A549 (cell line): ENCODE measurements at regions not wholly inside any gene's neighbourhood (a gene's known extent, or its start where the extent isn't known, plus 50 kb on each side); places are given as distances from the start of the nearest gene placed in this dataset.

Experiments used
- ATAC-seq, 2 experiments: fragments of 200-7000 bp in 1 of 2; fragments of >200 bp in 1 of 2; cut with Nextera tagmentation in 1 of 2; cut with Tn5 transposase in 1 of 2; 3 replicates each; pipeline versions ENCODE4 v1.8.0 to v1.9.1; 2018 to 2020; ENCODE audit warnings: mild to moderate bottlenecking in 1 of 2, moderate library complexity in 1 of 2
- CTCF ChIA-PET: fragments of 300-600 bp; sonication (Branson Sonifier 250); formaldehyde crosslinking; extraction: SDS; loops from one replicate; lab custom pipeline; 2021; ENCODE audit warnings: antibody characterized with exemption, inconsistent platforms; lab: Yijun Ruan, JAX
- POLR2A ChIA-PET: fragments of 350-600 bp; formaldehyde crosslinking; extraction: SDS; loops from one replicate; lab custom pipeline; 2021; ENCODE audit warnings: antibody characterized with exemption, inconsistent platforms; lab: Yijun Ruan, JAX
- DNase-seq, 2 experiments: peaks; one replicate each; pipeline versions ENCODE4 v3.0.0 to v3.0.0-alpha.2; 2011 to 2016; ENCODE audit warnings: low read depth in 1 of 2, low spot score in 1 of 2
- FAIRE-seq: peaks from 2 replicates; lab custom pipeline; 2011; peaks lifted over from hg19 to GRCh38; lab: Jason Lieb, UNC
- H3K27ac ChIP-seq, 2 experiments: fragments of >200 bp; sonication (Bioruptor Twin); formaldehyde crosslinking; 3 replicates each; pipeline ENCODE4 v1.5.1; 2016 to 2017
- H3K4me1 ChIP-seq: fragments of >200 bp; sonication (Bioruptor Twin); formaldehyde crosslinking; 3 replicates; pipeline ENCODE4 v1.6.1; 2016
- H3K4me2 ChIP-seq: fragments of >200 bp; sonication (Bioruptor Twin); formaldehyde crosslinking; 3 replicates; pipeline ENCODE4 v1.6.1; 2016
- H3K4me3 ChIP-seq: fragments of >200 bp; sonication (Bioruptor Twin); formaldehyde crosslinking; 3 replicates; pipeline ENCODE4 v1.5.1; 2016
- H3K9me3 ChIP-seq: fragments of >200 bp; sonication (Bioruptor Twin); formaldehyde crosslinking; 3 replicates; pipeline ENCODE4 v1.6.1; 2016
- EHF ChIP-seq: fragments of 250-450 bp; sonication (Bioruptor Pico); IDR thresholded peaks from 2 replicates; pipeline ENCODE4 v1.5.0; 2020; ENCODE audit warnings: mild to moderate bottlenecking
- FOSB ChIP-seq: fragments of 250-450 bp; sonication (Bioruptor Pico); IDR thresholded peaks from 2 replicates; pipeline ENCODE4 v1.5.0; 2020; ENCODE audit warnings: mild to moderate bottlenecking, moderate library complexity
- FOSL2 ChIP-seq, 2 experiments: fragments of 450-650 bp in 1 of 2; fragments of >200 bp in 1 of 2; sonication (Bioruptor Twin) in 1 of 2; formaldehyde crosslinking; IDR thresholded peaks; 2 replicates each; pipeline versions ENCODE4 v1.5.0 to v1.6.1; 2016 to 2020; ENCODE audit warnings: mild to moderate bottlenecking in 1 of 2, moderate library complexity in 1 of 2
- GATA3 ChIP-seq: IDR thresholded peaks from 2 replicates; pipeline ENCODE4 v1.6.1; 2012; ENCODE audit warnings: borderline replicate concordance
- HDAC2 ChIP-seq: fragments of 200-600 bp; sonication (generic); IDR thresholded peaks from 2 replicates; pipeline ENCODE4 v1.6.1; 2016
- HOXB13 ChIP-seq: fragments of 250-450 bp; sonication (Bioruptor Pico); IDR thresholded peaks from 2 replicates; pipeline ENCODE4 v1.5.0; 2020; ENCODE audit warnings: low read depth, mild to moderate bottlenecking, moderate library complexity
- JUN ChIP-seq, 2 experiments: fragments of >200 bp; sonication (Bioruptor Twin); formaldehyde crosslinking; IDR thresholded peaks; 2 replicates in 1 of 2; 3 replicates in 1 of 2; pipeline ENCODE4 v1.6.1; 2016 to 2017
- KDM5A ChIP-seq: fragments of 200-600 bp; sonication (generic); IDR thresholded peaks from 2 replicates; pipeline ENCODE4 v1.6.1; 2016; ENCODE audit warnings: antibody characterized with exemption, mild to moderate bottlenecking
- NR3C1 ChIP-seq: fragments of >200 bp; sonication (Bioruptor Twin); formaldehyde crosslinking; IDR thresholded peaks from 3 replicates; pipeline ENCODE4 v1.6.1; 2017
- RAD21 ChIP-seq, 2 experiments: fragments of >200 bp in 1 of 2; sonication (Bioruptor Twin) in 1 of 2; formaldehyde crosslinking in 1 of 2; IDR thresholded peaks in 1 of 2; conservative IDR thresholded peaks in 1 of 2; 2 replicates in 1 of 2; 3 replicates in 1 of 2; pipeline ENCODE4 v1.6.1; 2012 to 2018; ENCODE audit warnings: inconsistent platforms in 1 of 2
- RARB ChIP-seq: fragments of 250-450 bp; sonication (Bioruptor Pico); IDR thresholded peaks from 2 replicates; pipeline ENCODE4 v1.8.0; 2021; ENCODE audit warnings: mild to moderate bottlenecking, moderate library complexity
- SREBF2 ChIP-seq: fragments of 450-650 bp; IDR thresholded peaks from 2 replicates; pipeline ENCODE4 v1.6.1; 2014; ENCODE audit warnings: mild to moderate bottlenecking, moderate library complexity
- TP53 ChIP-seq: fragments of 250-450 bp; sonication (Bioruptor Pico); IDR thresholded peaks from 2 replicates; pipeline ENCODE4 v1.5.0; 2021; ENCODE audit warnings: mild to moderate bottlenecking, moderate library complexity
- ZC3H11A ChIP-seq: fragments of 450-650 bp; IDR thresholded peaks from 2 replicates; pipeline ENCODE4 v1.6.1; 2014; ENCODE audit warnings: antibody characterized with exemption, mild to moderate bottlenecking
- WGBS: methylation state at CpG from one replicate; pipeline ENCODE4 v1.1.6; 2017; ENCODE audit errors: missing lambda C conversion rate; 5-methylcytosine and 5-hydroxymethylcytosine counted together
- TF ChIP-seq, protein P1 (sequence below): fragments of 450-650 bp; IDR thresholded peaks from 2 replicates; pipeline ENCODE4 v1.6.1; 2014; ENCODE audit warnings: antibody characterized with exemption
- TF ChIP-seq, protein P2 (sequence below): fragments of 150-350 bp; IDR thresholded peaks from 2 replicates; pipeline ENCODE4 v1.6.1; 2014; ENCODE audit warnings: low read depth, mild to moderate bottlenecking, low read length
- TF ChIP-seq, protein P3 (sequence below): fragments of 250-450 bp; sonication (Bioruptor Pico); IDR thresholded peaks from 2 replicates; pipeline ENCODE4 v1.5.0; 2020; ENCODE audit warnings: low read depth, mild to moderate bottlenecking, moderate library complexity
- TF ChIP-seq, protein P4 (sequence below): fragments of >200 bp; sonication (Bioruptor Twin); formaldehyde crosslinking; IDR thresholded peaks from 2 replicates; pipeline ENCODE4 v1.6.1; 2016
- TF ChIP-seq, protein P5 (sequence below): IDR thresholded peaks from 2 replicates; pipeline ENCODE4 v1.6.1; 2012; ENCODE audit warnings: low read depth, borderline replicate concordance

DNA sequence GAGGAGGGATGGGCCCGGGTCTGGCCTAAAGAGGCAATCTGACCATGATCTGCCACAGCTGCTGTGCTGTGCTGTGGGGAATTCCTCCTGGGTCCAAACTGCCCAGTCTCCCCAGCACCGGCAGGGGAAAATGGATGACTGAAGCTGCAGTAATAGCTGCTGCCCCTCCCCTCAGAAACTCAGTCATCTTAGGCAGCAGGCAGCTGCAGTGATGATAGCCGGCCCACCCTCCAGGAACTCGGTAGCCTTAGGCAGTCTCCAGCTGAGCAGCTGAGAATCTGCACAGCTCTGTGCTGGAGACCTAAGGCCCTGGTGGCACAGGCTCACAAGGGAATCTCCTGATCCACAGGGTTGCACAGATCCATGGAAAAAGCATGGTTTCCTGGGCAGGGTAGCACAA, 113.4 kb upstream of the USP38 start:
- H3K27ac ChIP-seq, result no peak overlapping the region
- FAIRE-seq (no peak), ATAC-seq (no peak), DNase-seq (no peak)
- CTCF ChIA-PET, result no interaction called here
- no peaks in the 10 kb centered on the region for H3K4me1 ChIP-seq
- H3K4me2 ChIP-seq, result no peak overlapping the region
- TF ChIP-seq HOXB13 (CRISPR knock-in tag) (no peak), RARB (no peak), NR3C1 (no peak)
- TF ChIP-seq, protein P1, sequence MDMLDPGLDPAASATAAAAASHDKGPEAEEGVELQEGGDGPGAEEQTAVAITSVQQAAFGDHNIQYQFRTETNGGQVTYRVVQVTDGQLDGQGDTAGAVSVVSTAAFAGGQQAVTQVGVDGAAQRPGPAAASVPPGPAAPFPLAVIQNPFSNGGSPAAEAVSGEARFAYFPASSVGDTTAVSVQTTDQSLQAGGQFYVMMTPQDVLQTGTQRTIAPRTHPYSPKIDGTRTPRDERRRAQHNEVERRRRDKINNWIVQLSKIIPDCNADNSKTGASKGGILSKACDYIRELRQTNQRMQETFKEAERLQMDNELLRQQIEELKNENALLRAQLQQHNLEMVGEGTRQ, result no peak
- TF ChIP-seq, all 56 proteins: peak for 0
- POLR2A ChIA-PET, result no interaction called here
- Histone ChIP-seq H3K4me3 (no peak overlapping the region), H3K9me3 (no peaks in the 10 kb centered on the region)
- WGBS, result no CpG with 5 or more reads among the region's 4 CpGs

DNA sequence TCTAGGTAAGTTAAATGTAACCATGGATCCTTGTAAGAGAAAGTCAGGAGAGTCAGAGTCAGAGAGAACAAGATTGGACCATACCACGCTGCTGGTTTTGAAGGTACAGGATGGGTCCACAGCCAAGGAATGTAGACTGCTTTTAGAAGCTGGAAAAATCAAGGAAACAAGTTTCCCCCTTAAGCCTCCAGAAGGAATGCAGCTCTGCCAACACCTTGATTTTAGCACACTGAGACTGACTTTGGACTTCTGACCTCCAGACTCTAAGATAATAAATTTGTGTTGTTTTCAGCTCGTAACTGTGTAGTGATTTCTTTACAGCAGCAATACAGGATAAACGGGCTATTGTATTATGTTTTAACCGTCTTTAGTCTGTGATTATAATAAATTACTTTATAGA, 108.0 kb upstream of the USP38 start:
- CTCF ChIA-PET, result no interaction called here

DNA sequence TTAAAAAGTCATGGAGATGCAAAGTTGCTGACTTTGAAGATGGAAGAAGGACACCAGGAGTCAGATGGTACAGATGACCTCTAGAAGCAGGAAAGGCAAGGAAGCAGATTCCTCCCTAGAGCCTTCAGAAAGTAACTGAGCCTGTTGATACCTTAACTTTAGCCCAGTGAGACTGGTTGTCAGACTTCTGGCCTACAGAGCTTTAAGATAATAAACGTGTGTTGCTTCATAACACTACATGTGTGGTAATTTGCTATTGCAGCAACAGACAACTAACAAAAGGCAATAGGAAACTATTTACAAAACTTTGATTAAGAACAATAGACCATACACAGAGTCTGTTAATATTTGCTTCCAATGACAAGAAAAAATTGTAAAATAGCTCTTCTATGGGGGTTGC, 102.0 kb upstream of the USP38 start:
- WGBS, result 28% methylated on average over 1 of the region's 1 CpG
- POLR2A ChIA-PET, result no interaction called here
- no peak overlapping the region for H3K27ac ChIP-seq
- TF ChIP-seq SREBF2, result no peak
- TF ChIP-seq, all 56 proteins: peak for 0
- H3K4me2 ChIP-seq, result no peak overlapping the region
- CTCF ChIA-PET, result no interaction called here
- no peaks in the 10 kb centered on the region for H3K9me3 ChIP-seq
- ATAC-seq (no peak), FAIRE-seq (no peak), DNase-seq (no peak)
- no peak overlapping the region for H3K4me3 ChIP-seq
- H3K4me1 ChIP-seq, result 0 out of 3 replicates have a peak, but pooled peaks cover 3% of the 10 kb centered on the region

More for the DNA sequence above, 108.0 kb upstream of the USP38 start:
- no peaks in the 10 kb centered on the region for H3K4me1 ChIP-seq
- FAIRE-seq, result no peak
- no peak for DNase-seq
- POLR2A ChIA-PET, result no interaction called here
- H3K4me3 ChIP-seq, result no peak overlapping the region
- no peak overlapping the region for H3K27ac ChIP-seq
- TF ChIP-seq FOSL2 (IDR thresholded peaks at IDR 0.05) (no peak), FOSL2 (CRISPR knock-in tag; IDR thresholded peaks at IDR 0.05) (no peak), ZC3H11A (no peak), RARB (no peak), KDM5A (no peak), JUN (IDR thresholded peaks at IDR 0.05) (no peak), FOSB (CRISPR knock-in tag) (no peak), SREBF2 (no peak), RAD21 (conservative IDR thresholded peaks at IDR 0.05 in 1 of 2, IDR thresholded peaks at IDR 0.05 in 1 of 2) (no peak), GATA3 (no peak)
- TF ChIP-seq, protein P2, sequence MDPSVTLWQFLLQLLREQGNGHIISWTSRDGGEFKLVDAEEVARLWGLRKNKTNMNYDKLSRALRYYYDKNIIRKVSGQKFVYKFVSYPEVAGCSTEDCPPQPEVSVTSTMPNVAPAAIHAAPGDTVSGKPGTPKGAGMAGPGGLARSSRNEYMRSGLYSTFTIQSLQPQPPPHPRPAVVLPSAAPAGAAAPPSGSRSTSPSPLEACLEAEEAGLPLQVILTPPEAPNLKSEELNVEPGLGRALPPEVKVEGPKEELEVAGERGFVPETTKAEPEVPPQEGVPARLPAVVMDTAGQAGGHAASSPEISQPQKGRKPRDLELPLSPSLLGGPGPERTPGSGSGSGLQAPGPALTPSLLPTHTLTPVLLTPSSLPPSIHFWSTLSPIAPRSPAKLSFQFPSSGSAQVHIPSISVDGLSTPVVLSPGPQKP, result no peak
- no peak for ATAC-seq
- no peaks in the 10 kb centered on the region for H3K9me3 ChIP-seq
- H3K4me2 ChIP-seq, result no peak overlapping the region
- 10% methylated on average over 4 of the region's 4 CpGs for WGBS

DNA sequence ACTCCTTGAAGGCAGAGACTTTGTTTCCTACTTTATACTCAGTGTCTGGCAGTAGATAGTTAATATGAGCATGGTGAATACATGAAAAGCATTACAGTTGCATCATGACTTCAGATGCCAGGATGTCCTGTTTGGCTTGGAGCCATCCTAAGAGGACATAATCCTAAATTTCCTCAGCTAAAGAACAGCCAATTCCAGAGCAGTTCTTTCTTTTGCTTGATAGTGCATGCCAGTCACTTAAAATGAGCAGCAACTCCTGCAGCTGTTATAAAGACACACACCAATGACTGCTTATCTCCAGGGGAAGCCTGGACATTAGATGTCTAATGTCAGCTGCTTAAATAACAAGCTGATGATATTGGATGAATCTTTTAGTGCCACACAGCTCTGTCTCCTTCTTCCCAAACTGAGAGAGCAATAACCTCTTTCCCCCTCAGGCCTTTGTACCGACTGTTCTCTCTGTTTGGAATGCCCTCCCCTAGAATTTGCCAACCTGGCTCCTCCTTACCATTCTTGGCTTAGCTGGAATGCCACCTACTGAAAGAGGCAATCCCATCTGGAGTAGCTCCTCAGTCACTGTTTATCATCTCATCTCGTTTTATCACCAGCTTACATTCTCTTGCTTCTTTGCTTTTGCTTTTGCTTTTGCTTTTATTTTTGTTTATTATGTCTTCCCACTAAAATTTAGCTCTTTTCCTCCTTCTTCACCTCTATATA, 100.8 kb upstream of the USP38 start:
- H3K9me3 ChIP-seq, result no peaks in the 10 kb centered on the region
- H3K4me2 ChIP-seq, result no peak overlapping the region
- H3K27ac ChIP-seq, result no peak overlapping the region
- 8% methylated on average over 2 of the region's 2 CpGs for WGBS
- TF ChIP-seq, protein P3, sequence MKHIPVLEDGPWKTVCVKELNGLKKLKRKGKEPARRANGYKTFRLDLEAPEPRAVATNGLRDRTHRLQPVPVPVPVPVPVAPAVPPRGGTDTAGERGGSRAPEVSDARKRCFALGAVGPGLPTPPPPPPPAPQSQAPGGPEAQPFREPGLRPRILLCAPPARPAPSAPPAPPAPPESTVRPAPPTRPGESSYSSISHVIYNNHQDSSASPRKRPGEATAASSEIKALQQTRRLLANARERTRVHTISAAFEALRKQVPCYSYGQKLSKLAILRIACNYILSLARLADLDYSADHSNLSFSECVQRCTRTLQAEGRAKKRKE (CRISPR knock-in tag), result no peak
- TF ChIP-seq, protein P1, result no peak
- TF ChIP-seq, protein P4, sequence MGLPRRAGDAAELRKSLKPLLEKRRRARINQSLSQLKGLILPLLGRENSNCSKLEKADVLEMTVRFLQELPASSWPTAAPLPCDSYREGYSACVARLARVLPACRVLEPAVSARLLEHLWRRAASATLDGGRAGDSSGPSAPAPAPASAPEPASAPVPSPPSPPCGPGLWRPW, result no peak
- TF ChIP-seq SREBF2 (no peak), RAD21 (conservative IDR thresholded peaks at IDR 0.05 in 1 of 2, IDR thresholded peaks at IDR 0.05 in 1 of 2) (no peak), TP53 (no peak), EHF (CRISPR knock-in tag) (no peak), GATA3 (no peak), HDAC2 (no peak)
- TF ChIP-seq, protein P5, sequence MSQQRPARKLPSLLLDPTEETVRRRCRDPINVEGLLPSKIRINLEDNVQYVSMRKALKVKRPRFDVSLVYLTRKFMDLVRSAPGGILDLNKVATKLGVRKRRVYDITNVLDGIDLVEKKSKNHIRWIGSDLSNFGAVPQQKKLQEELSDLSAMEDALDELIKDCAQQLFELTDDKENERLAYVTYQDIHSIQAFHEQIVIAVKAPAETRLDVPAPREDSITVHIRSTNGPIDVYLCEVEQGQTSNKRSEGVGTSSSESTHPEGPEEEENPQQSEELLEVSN, result no peak
- ATAC-seq (no peak), DNase-seq (no peak), FAIRE-seq (no peak)
- H3K4me3 ChIP-seq, result no peak overlapping the region
- POLR2A ChIA-PET, result no interaction called here
- CTCF ChIA-PET, result interaction anchor here (0.6 to 1.0 kb wide), 2 partner anchors 10 to 1925 kb away, joined by 3 read pairs; no protein-coding TSS in a partner anchor
- H3K4me1 ChIP-seq, result 0 out of 3 replicates have a peak, but pooled peaks cover 3% of the 10 kb centered on the region
